H1 (cell line): ENCODE measurements at regions not wholly inside any gene's neighbourhood (a gene's known extent, or its start where the extent isn't known, plus 50 kb on each side); places are given as distances from the start of the nearest gene placed in this dataset.

Source experiments
- CTCF ChIA-PET: fragments of 300-600 bp; sonication (Branson Sonifier 250); formaldehyde crosslinking; loops from one replicate; lab custom pipeline; 2021; ENCODE audit not compliant: partially characterized antibody; lab: Charles Lee
- POLR2A ChIA-PET: fragments of 300-600 bp; sonication (Branson Sonifier 250); formaldehyde crosslinking; loops from one replicate; lab custom pipeline; 2021; ENCODE audit warnings: inconsistent platforms; ENCODE audit not compliant: partially characterized antibody; lab: Charles Lee
- DNase-seq, 2 experiments: peaks; one replicate each; pipeline versions ENCODE4 v3.0.0 to v3.0.0-alpha.2; 2010 to 2022; ENCODE audit warnings: low spot score in 2 of 2, low read depth in 1 of 2, mixed read lengths in 1 of 2
- FAIRE-seq: peaks from 2 replicates; lab custom pipeline; 2011; peaks lifted over from hg19 to GRCh38; lab: Jason Lieb, UNC
- H2AFZ ChIP-seq: 2 replicates; pipeline ENCODE4 v1.8.1; 2012; ENCODE audit warnings: low read length, inconsistent platforms
- H2AK5ac ChIP-seq: 2 replicates; pipeline ENCODE4 v1.6.1; 2013; ENCODE audit warnings: low read depth, low read length
- H2BK120ac ChIP-seq: replicated peaks from 2 replicates; pipeline ENCODE3; 2013; ENCODE audit warnings: low read depth, low read length, inconsistent platforms
- H2BK12ac ChIP-seq: 2 replicates; pipeline ENCODE4 v1.6.1; 2013; ENCODE audit warnings: low read depth, low read length
- H2BK15ac ChIP-seq: 2 replicates; pipeline ENCODE4 v1.6.1; 2013; ENCODE audit warnings: low read length
- H2BK20ac ChIP-seq: 2 replicates; pipeline ENCODE4 v1.6.1; 2013; ENCODE audit warnings: low read length
- H2BK5ac ChIP-seq: 2 replicates; pipeline ENCODE4 v1.6.1; 2013; ENCODE audit warnings: low read depth, low read length
- H3K14ac ChIP-seq: 2 replicates; pipeline ENCODE4 v1.6.1; 2013; ENCODE audit warnings: inconsistent platforms; ENCODE audit not compliant: insufficient read length
- H3K18ac ChIP-seq: 2 replicates; pipeline ENCODE4 v1.6.1; 2013; ENCODE audit warnings: low read length; ENCODE audit errors: extremely low read depth
- H3K23ac ChIP-seq: 2 replicates; pipeline ENCODE4 v1.6.1; 2013; ENCODE audit warnings: inconsistent platforms; ENCODE audit not compliant: insufficient read length
- H3K23me2 ChIP-seq: 2 replicates; pipeline ENCODE4 v1.6.1; 2013; ENCODE audit warnings: low read depth, low read length
- H3K27ac ChIP-seq: 2 replicates; pipeline ENCODE4 v1.6.1; 2011; ENCODE audit warnings: low read depth, low read length, inconsistent platforms
- H3K27me3 ChIP-seq, 4 experiments: replicated peaks in 1 of 4; 1 replicate in 1 of 4; 2 replicates in 3 of 4; pipeline versions ENCODE4 v1.6.1 to v1.8.1; 2011 to 2013; ENCODE audit warnings: low read length in 3 of 4, mild to moderate bottlenecking in 3 of 4, inconsistent platforms in 2 of 4, mixed read lengths in 2 of 4, moderate library complexity in 1 of 4; ENCODE audit not compliant: control insufficient read depth in 3 of 4, insufficient read depth in 3 of 4; ENCODE audit errors: extremely low read depth in 1 of 4
- H3K36me3 ChIP-seq, 4 experiments: 2 replicates each; pipeline versions ENCODE4 v1.6.1 to v1.8.1; 2011 to 2013; ENCODE audit warnings: mild to moderate bottlenecking in 4 of 4, low read length in 3 of 4, moderate library complexity in 2 of 4, control low read depth in 1 of 4, inconsistent platforms in 1 of 4; ENCODE audit not compliant: insufficient read depth in 4 of 4, control insufficient read depth in 2 of 4
- H3K4ac ChIP-seq: replicated peaks from 2 replicates; pipeline ENCODE3; 2013; ENCODE audit warnings: low read length, low read depth, mixed read lengths, inconsistent platforms; ENCODE audit not compliant: insufficient read length
- H3K4me1 ChIP-seq, 4 experiments: replicated peaks in 1 of 4; 1 replicate in 1 of 4; 2 replicates in 3 of 4; pipeline versions ENCODE4 v1.6.1 to v1.8.1; 2011 to 2013; ENCODE audit warnings: low read length in 3 of 4, inconsistent platforms in 2 of 4, mixed read lengths in 1 of 4; ENCODE audit not compliant: insufficient read depth in 4 of 4, control insufficient read depth in 3 of 4
- H3K4me2 ChIP-seq, 2 experiments: 2 replicates each; pipeline versions ENCODE4 v1.6.1 to v1.8.1; 2011 to 2013; ENCODE audit warnings: low read depth in 2 of 2, low read length in 2 of 2, control low read depth in 1 of 2, inconsistent platforms in 1 of 2, mild to moderate bottlenecking in 1 of 2; ENCODE audit not compliant: insufficient read depth in 1 of 2
- H3K4me3 ChIP-seq, 4 experiments: fragments of 200-600, 300-600 bp in 1 of 4; sonication (generic), shearing (Covaris generic), sonication (Bioruptor Twin) in 1 of 4; 2 replicates each; pipeline versions ENCODE4 v1.5.1 to v1.8.1; 2011 to 2016; ENCODE audit warnings: low read length in 4 of 4, low read depth in 3 of 4, control low read depth in 2 of 4, inconsistent platforms in 2 of 4, mild to moderate bottlenecking in 2 of 4, mixed read lengths in 1 of 4, moderate library complexity in 1 of 4; ENCODE audit not compliant: insufficient read depth in 2 of 4; ENCODE audit errors: extremely low read depth in 1 of 4
- H3K56ac ChIP-seq: replicated peaks from 2 replicates; pipeline ENCODE3; 2013; ENCODE audit warnings: low read depth, mild to moderate bottlenecking, mixed read lengths, low read length, inconsistent platforms; ENCODE audit not compliant: insufficient read length
- H3K79me1 ChIP-seq: 2 replicates; pipeline ENCODE4 v1.6.1; 2013; ENCODE audit warnings: low read depth, low read length, control low read depth
- H3K79me2 ChIP-seq, 2 experiments: 2 replicates each; pipeline versions ENCODE4 v1.6.1 to v1.8.1; 2012 to 2013; ENCODE audit warnings: low read length in 2 of 2, mild to moderate bottlenecking in 2 of 2, inconsistent platforms in 1 of 2; ENCODE audit not compliant: insufficient read depth in 2 of 2, control insufficient read depth in 1 of 2
- H3K9ac ChIP-seq, 4 experiments: replicated peaks in 1 of 4; 1 replicate in 1 of 4; 2 replicates in 3 of 4; pipeline versions ENCODE4 v1.6.1 to v1.8.1; 2011 to 2013; ENCODE audit warnings: low read depth in 3 of 4, low read length in 3 of 4, control low read depth in 2 of 4, mild to moderate bottlenecking in 2 of 4, moderate library complexity in 2 of 4, inconsistent platforms in 1 of 4; ENCODE audit errors: extremely low read depth in 1 of 4
- H3K9me3 ChIP-seq, 2 experiments: 2 replicates each; pipeline versions ENCODE4 v1.6.1 to v1.8.1; 2012 to 2013; ENCODE audit warnings: mild to moderate bottlenecking in 2 of 2, moderate library complexity in 2 of 2, control low read depth in 1 of 2, inconsistent platforms in 1 of 2, low read depth in 1 of 2, low read length in 1 of 2, mixed read lengths in 1 of 2; ENCODE audit not compliant: insufficient read depth in 2 of 2
- H4K20me1 ChIP-seq, 2 experiments: replicated peaks in 1 of 2; 2 replicates each; pipeline versions ENCODE3 to v1.8.1; 2011 to 2013; ENCODE audit warnings: inconsistent platforms in 2 of 2, low read length in 2 of 2, mild to moderate bottlenecking in 1 of 2; ENCODE audit not compliant: insufficient read depth in 2 of 2, control insufficient read depth in 1 of 2
- H4K5ac ChIP-seq: 2 replicates; pipeline ENCODE4 v1.6.1; 2013; ENCODE audit warnings: low read length, low read depth, mixed read lengths, inconsistent platforms; ENCODE audit not compliant: insufficient read length
- H4K8ac ChIP-seq: 2 replicates; pipeline ENCODE4 v1.8.0; 2013; ENCODE audit warnings: mild to moderate bottlenecking, moderate library complexity, low read length, inconsistent platforms; ENCODE audit not compliant: insufficient read depth; ENCODE audit errors: extremely low read depth
- H4K91ac ChIP-seq: replicated peaks from 2 replicates; pipeline ENCODE3; 2013; ENCODE audit warnings: low read length, mixed read lengths, inconsistent platforms; ENCODE audit not compliant: insufficient read length
- ATF3 ChIP-seq: IDR thresholded peaks from 2 replicates; pipeline ENCODE4 v1.6.1; 2011; ENCODE audit warnings: low read depth, mild to moderate bottlenecking, low read length; ENCODE audit not compliant: insufficient read depth
- CHD1 ChIP-seq: IDR thresholded peaks from 2 replicates; pipeline ENCODE4 v1.6.1; 2012; ENCODE audit warnings: low read depth, low read length, improper control_type of control experiment
- CTCF ChIP-seq, 3 experiments: IDR thresholded peaks; 1 replicate in 2 of 3; 2 replicates in 1 of 3; pipeline versions ENCODE4 v1.5.1 to v1.6.1; 2011; ENCODE audit warnings: low read length in 3 of 3, mild to moderate bottlenecking in 3 of 3, inconsistent platforms in 2 of 3, low read depth in 1 of 3, moderate library complexity in 1 of 3; ENCODE audit not compliant: insufficient read depth in 1 of 3; ENCODE audit errors: control extremely low read depth in 1 of 3
- FOSL1 ChIP-seq: IDR thresholded peaks from 2 replicates; pipeline ENCODE4 v1.6.1; 2011; ENCODE audit warnings: mild to moderate bottlenecking, low read depth, low read length, moderate library complexity; ENCODE audit not compliant: insufficient read depth
- GABPA ChIP-seq: IDR thresholded peaks from 2 replicates; pipeline ENCODE4 v1.6.1; 2011; ENCODE audit warnings: mild to moderate bottlenecking, low read length, moderate library complexity, borderline replicate concordance; ENCODE audit not compliant: insufficient read depth
- POLR2A ChIP-seq, 2 experiments: IDR thresholded peaks; 1 replicate in 1 of 2; 2 replicates in 1 of 2; pipeline ENCODE4 v1.6.1; 2011; ENCODE audit warnings: low read depth in 2 of 2, low read length in 2 of 2, mild to moderate bottlenecking in 2 of 2; ENCODE audit errors: control extremely low read depth in 1 of 2
- POU5F1 ChIP-seq: IDR thresholded peaks from 2 replicates; pipeline ENCODE4 v1.6.1; 2011; ENCODE audit warnings: low read depth, mild to moderate bottlenecking, low read length, moderate library complexity
- RBBP5 ChIP-seq: IDR thresholded peaks from 2 replicates; pipeline ENCODE4 v1.7.1; 2012; ENCODE audit warnings: low read depth, mild to moderate bottlenecking, inconsistent platforms, low read length, moderate library complexity, borderline replicate concordance
- RNF2 ChIP-seq: fragments of 200-900, 300-1000 bp; sonication (generic); IDR thresholded peaks from 2 replicates; pipeline ENCODE4 v1.7.1; 2016; ENCODE audit warnings: borderline replicate concordance, low read depth, mild to moderate bottlenecking, antibody characterized with exemption, low read length; ENCODE audit not compliant: poor library complexity, severe bottlenecking; ENCODE audit errors: missing control alignments
- SIRT6 ChIP-seq: IDR thresholded peaks from one replicate; pipeline ENCODE4 v1.7.1; 2012; ENCODE audit warnings: low read length, inconsistent platforms
- SP1 ChIP-seq: IDR thresholded peaks from 2 replicates; pipeline ENCODE4 v1.6.1; 2011; ENCODE audit warnings: low read depth, low read length
- SP2 ChIP-seq: IDR thresholded peaks from 2 replicates; pipeline ENCODE4 v1.6.1; 2012; ENCODE audit warnings: mild to moderate bottlenecking, low read length, inconsistent platforms
- WGBS, 2 experiments: shearing (Covaris generic) in 1 of 2; methylation state at CpG; one replicate each; pipeline versions ENCODE4 v1.1.6 to v1.1.7; 2013 to 2015; ENCODE audit warnings: low lambda C conversion rate in 2 of 2, mixed read lengths in 2 of 2, inconsistent platforms in 1 of 2, low coverage in 1 of 2, missing lambda C conversion rate in 1 of 2; ENCODE audit not compliant: insufficient replicate concordance in 2 of 2, insufficient coverage in 1 of 2, insufficient read length in 1 of 2; ENCODE audit errors: extremely low coverage in 1 of 2, missing lambda C conversion rate in 1 of 2; 5-methylcytosine and 5-hydroxymethylcytosine counted together

- Histone ChIP-seq H3K4me3 (no peak overlapping the region), H3K79me1 (no peaks in the 10 kb centered on the region), H3K4ac (no peak overlapping the region), H2BK120ac (no peak overlapping the region), H2BK15ac (no peak overlapping the region), H4K20me1 (no peaks in the 10 kb centered on the region), H4K5ac (no peak overlapping the region), H2BK12ac (no peak overlapping the region), H3K4me2 (no peak overlapping the region), H2BK5ac (no peak overlapping the region), H3K79me2 (no peaks in the 10 kb centered on the region), H3K56ac (no peak overlapping the region), H4K8ac (no peak overlapping the region), H3K4me1 (no peaks in the 10 kb centered on the region), H3K14ac (no peak overlapping the region), H3K27me3 (no peaks in the 10 kb centered on the region), H3K9me3 (0 out of 4 replicates have a peak, but pooled peaks cover 0 to 2% of the 10 kb centered on the region in 2 experiments), H3K18ac (no peak overlapping the region), H2AFZ (no peak overlapping the region), H3K23me2 (no peaks in the 10 kb centered on the region), H3K23ac (no peak overlapping the region), H3K27ac (no peak overlapping the region), H3K9ac (no peak overlapping the region), H3K36me3 (no peaks in the 10 kb centered on the region), H4K91ac (no peak overlapping the region), H2BK20ac (no peak overlapping the region), H2AK5ac (no peak overlapping the region)
- FAIRE-seq (no peak), DNase-seq (no peak)
- CTCF ChIA-PET: no interaction called here
- POLR2A ChIA-PET: no interaction called here
- 92% methylated on average over 3 of the region's 3 CpGs; no CpG with 5 or more reads in 1 of the 2 experiments for WGBS, 2 experiments
- no peak for TF ChIP-seq GABPA
- TF ChIP-seq POLR2A (IDR thresholded peaks at IDR 0.05; ENCODE audit: control extremely low read depth in 1 of 2, low read depth in 2 of 2, low read length in 2 of 2): no peak
- TF ChIP-seq RNF2: no peak
- TF ChIP-seq SP1: no peak
- no peak for TF ChIP-seq POU5F1
- no peak for TF ChIP-seq SIRT6
- no peak for TF ChIP-seq FOSL1
- TF ChIP-seq RBBP5: no peak
- no peak for TF ChIP-seq CTCF (IDR thresholded peaks at IDR 0.05; ENCODE audit: control extremely low read depth in 1 of 3, insufficient read depth in 1 of 3, low read depth in 1 of 3, low read length in 3 of 3)
- no peak for TF ChIP-seq ATF3
- TF ChIP-seq SP2: no peak
- no peak for TF ChIP-seq CHD1
Measured at GRCh38 chr1:104905322-104905721, 1155.6 kb downstream of the AMY1C start.
